ENCODE measurements at regions not wholly inside any gene's neighbourhood (a gene's known extent, or its start where the extent isn't known, plus 50 kb on each side); places are given as distances from the start of the nearest gene placed in this dataset.

GRCh38 chr11:23490557-23491235 is 630.4 kb upstream of the CCDC179 start:
- DNase-seq = no peak

DNA sequence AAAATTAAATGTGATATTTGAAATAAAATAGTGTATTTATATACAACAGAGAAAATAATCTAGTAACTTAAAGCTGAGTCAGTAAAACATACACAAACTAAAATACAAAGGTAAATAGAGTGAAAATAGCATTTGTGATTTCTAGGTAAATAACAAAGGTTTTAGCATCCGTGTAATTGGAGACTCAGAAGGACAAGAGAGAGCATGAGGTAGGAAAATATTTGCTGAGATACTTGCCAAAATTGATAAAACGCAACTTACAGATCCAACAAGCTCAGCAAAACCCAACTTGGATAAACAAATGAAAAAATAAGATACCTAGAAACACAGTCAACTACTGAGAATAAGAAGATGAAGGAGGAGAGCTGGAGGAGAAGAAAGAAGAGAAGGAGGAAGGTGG is 634.7 kb upstream of the CCDC179 start:
- DNase-seq = no peak

DNA sequence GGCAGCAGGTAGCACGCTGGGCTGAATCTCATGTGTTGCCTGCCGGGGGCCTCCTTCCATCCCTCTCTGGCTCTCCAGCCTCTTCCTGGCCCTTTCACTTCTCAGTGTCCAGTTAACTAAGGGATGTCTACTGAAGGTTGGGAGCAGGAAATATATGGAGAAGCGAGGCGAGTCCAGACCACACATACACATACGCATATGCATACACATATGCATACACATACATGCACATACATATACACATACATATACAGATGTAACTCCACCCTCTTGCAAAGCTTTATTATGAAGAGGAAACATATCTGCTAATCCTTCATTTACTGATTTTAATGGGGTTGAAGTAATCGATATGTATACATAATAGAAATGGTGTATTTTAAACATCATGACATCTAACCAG is 636.1 kb upstream of the CCDC179 start:
- DNase-seq = no peak

- no peak for DNase-seq
These were observed 636.8 kb upstream of the CCDC179 start for GRCh38 chr11:23497040-23497439.

DNA sequence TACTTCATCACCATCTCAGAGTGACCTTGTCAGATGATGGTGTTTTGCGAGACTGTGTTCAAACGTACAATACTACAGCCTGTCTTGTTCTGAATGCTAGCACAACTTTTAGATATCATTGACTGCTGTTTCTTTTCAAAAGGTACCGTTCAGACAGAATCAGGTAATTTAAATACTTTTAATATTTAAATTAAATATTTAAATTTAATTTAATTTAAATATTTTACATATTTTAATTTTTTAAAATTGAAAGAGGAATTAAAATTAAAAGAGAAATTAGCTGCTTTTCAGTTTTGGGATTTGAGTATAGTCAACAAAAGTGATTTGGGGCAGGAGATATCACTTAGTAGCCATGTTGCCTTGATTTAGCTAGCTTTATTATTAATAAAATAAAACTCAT is 642.1 kb upstream of the CCDC179 start:
- no peak for DNase-seq

GRCh38 chr11:23502826-23503225 is 642.6 kb upstream of the CCDC179 start:
- DNase-seq = no peak

- DNase-seq = no peak
These were observed 648.7 kb upstream of the CCDC179 start for GRCh38 chr11:23509023-23509422.

- DNase-seq = no peak
These were observed 649.5 kb upstream of the CCDC179 start for GRCh38 chr11:23509821-23510220.

- DNase-seq = peak; percentile 7 to 36
These were observed 658.9 kb upstream of the CCDC179 start for GRCh38 chr11:23519194-23519593.

DNA sequence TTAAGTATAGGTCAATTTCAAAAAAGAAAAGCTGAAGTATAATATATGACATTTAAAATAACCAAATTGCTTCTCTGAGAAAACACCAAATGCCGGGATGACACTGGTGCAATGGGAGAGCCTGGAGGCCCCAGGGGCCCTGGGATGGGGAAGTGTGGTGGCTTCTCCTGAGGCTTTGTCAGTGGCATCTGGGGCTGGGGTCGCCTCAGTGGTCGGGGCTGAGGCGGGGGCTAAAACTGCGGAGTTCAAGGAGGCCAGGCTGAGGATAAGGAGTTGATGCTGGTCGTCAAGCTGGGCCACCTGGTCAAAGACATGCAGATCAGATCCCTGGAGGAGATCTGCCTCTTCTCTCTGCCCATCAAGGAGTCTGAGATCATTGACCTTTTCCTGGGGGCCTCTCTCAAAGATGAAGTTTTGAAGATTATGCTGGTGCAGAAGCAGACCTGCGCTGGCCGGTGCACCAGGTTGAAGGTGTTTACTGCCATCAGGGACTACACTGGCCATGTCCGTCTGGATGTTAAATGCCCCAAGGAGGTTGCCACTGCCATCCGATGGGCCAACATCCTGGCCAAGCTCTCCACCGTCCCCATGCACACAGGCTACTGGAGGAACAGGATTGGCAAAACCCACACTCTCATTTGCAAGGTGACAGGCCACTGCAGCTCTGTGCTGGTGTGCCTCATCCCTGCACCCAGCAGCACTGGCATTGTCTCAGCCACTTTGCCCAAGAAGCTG is 660.1 kb upstream of the CCDC179 start:
- DNase-seq = no peak

- DNase-seq = no peak
These were observed 676.6 kb upstream of the CCDC179 start for GRCh38 chr11:23536907-23537306.

- no peak for DNase-seq
These were observed 679.3 kb upstream of the CCDC179 start for GRCh38 chr11:23539556-23539955.

DNA sequence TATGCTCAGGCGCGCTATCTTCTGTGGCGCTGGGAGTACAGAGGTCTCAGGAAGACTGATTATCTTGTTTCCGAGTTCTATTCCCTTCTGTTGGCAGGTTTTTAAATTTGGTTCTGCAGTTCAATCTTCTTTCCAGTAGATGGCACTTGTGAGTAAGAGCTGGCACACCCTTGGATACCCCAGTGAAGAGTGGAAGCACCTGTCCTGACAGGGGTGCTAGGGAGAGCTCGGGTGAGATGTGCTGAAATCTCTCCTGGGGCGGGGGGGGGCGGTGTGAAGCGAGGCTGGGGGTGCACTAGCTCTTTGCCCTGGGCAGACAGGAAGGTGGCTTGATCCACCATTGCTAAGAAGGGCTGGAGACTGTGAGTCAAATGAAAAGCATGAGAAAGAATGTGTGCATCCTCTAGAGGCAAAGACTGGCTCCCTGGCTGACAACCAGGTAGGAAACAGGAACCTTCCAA is 679.9 kb upstream of the CCDC179 start:
- peak; percentile 39 to 68 for DNase-seq

GRCh38 chr11:23542189-23542588 is 681.9 kb upstream of the CCDC179 start:
- no peak for DNase-seq

DNA sequence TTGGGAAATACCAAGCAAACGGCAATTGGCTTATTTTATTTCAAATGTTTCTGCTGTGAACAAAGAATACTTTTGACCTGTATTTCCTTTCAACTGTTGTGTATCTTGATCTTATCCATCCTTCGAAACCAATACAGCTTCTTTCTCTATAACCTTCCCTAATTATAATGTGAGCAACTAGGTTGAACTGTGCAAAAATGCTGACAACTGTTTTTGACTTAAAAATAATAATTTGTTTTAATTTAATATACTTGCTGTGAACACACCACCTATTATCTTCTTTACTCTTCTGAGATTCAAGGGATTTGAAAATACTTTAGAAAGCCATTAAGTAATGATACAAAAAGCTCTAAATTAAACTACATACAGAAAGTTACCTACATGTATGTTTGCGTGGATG is 682.5 kb upstream of the CCDC179 start:
- DNase-seq = no peak

- DNase-seq = no peak
These were observed 683.5 kb upstream of the CCDC179 start for GRCh38 chr11:23543651-23544222.

GRCh38 chr11:23551706-23552105 is 691.4 kb upstream of the CCDC179 start:
- no peak for DNase-seq

- no peak for DNase-seq
These were observed 693.7 kb upstream of the CCDC179 start for GRCh38 chr11:23554002-23554401.

- no peak for DNase-seq
These were observed 694.8 kb upstream of the CCDC179 start for GRCh38 chr11:23555085-23555484.

DNA sequence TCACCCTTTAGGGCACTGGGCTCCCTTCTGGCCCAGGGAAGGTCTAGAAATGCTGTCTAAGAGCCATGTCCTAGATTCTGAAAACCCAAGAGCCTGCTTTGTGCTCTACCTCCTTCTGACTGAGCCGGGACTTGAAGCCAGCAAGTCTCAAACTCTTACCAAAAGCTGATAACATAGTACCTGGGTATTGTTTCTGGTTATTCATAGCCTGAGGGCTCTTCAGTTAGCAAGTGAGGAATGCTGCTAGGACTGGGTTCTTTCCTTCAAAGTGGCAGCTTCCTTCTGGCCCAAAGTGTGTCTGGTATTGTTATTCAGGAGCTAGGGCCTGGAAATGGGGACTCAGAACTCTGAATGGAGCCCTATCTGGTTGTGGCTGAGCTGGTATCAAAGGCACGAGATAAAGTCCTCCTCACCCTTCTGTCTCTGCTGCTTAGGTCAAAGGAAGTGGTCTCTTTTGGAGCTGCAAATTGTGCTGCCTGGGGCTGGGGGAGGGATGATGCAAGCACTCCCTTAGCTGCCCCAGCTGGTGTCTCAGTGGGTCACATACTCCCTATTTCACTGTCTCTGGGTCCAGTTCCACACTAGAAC is 696.0 kb upstream of the CCDC179 start:
- DNase-seq = no peak

DNA sequence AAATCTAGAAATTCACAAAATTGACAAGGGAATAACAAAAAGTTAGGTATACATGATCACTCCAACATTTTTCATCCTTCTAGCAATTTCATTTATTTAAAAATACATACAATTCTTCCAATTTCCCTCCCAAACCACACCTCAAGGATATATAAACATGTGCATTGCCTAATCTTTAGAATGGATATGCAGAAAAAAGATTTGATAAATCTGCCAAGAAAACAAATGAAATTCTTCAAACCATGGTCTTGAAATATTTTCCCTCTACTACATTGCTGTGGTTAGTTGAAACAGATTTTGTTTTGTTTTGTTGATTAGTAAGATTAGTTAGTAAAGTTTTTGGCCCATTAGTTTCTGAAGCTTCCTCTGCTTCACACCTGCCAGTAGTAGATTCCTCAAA is 703.3 kb upstream of the CCDC179 start:
- DNase-seq = no peak

DNA sequence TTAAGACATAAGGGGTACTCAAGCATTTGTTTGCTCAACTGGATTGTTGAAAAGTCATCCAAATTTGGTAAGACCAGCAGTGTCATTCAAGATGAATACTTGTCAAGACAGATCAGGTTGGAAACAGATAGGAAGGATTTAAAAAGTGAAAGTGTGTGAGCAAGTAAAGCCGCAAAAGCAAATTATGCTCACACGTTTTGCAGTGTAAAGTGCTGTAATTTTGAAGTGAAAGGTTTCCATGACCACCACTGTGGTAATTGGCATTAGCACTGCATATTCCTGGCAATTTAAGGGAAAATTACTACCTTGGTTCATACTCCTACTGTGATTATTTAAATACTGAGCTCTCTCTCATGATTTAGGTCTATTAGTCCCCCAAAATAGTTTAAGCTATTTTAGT is 704.1 kb upstream of the CCDC179 start:
- DNase-seq = no peak

- peak; percentile 34 to 39 for DNase-seq
These were observed 708.9 kb upstream of the CCDC179 start for GRCh38 chr11:23569134-23569533.

- peak; percentile 34 to 44 for DNase-seq
These were observed 709.3 kb upstream of the CCDC179 start for GRCh38 chr11:23569547-23569946.

All from NCI-H526 (cell line).